GM21786 (cell line): ENCODE measurements at regions not wholly inside any gene's neighbourhood (a gene's known extent, or its start where the extent isn't known, plus 50 kb on each side); places are given as distances from the start of the nearest gene placed in this dataset.

Source experiments
- ATAC-seq: cut with Tn5 transposase; IDR thresholded peaks from one replicate; pipeline ENCODE4 v1.9.1; 2021; ENCODE audit not compliant: unreplicated experiment

DNA sequence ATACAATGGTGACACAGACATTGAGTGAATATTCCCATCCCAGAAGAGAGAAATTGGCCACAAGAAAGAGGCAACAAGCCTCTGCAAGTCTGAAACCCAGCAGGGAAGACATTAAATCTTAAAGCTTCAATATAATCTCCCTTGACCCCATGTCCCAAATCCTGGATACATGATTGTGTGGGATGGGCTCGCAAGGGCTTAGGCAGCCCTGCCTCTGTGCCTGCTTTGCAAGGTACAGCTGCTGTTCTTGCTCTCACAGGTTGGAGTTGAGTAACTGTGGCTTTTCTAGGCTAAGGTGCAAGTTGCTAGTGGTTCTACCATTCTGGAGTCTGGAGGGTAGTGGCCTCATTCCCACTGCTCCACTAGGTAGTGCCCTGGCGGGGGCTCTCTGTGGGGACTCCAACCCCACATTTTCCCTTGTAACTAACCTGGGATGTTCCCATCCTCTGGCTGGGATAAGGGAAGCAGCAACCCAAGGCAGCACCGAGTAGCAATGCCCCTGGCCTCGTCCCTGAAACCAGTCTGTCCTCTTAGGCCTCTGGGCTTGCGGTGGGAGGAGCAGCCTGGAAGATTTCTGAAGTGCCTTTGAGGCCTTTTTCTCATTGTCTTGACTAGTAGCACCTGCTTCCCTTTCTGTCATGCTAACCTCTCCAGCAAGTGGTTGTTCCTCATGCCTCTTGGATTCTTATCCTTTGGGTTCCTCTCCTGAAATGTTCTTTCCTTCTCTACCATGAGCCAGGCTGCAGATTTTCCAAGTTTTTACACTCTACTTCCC is 90.0 kb downstream of the FAM174B start:
- ATAC-seq = no peak

DNA sequence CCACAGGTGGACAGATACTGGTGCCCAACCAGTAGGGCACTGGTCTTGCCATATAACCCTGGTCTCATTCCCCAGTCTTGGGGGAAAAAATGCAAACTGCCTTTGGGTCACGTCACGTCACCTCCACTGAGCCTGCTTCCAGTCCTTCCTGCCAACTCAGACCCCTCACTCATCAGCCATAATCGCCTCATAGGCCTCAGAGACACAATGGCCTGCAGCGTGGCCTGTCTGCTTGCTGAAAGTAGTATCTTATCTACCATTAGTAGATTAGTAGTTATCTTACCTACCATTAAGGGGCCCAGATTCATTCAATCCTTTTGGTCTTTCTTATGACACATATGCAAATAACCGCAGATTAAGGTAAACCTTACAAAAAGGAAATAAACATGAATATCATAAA is 93.8 kb downstream of the FAM174B start:
- ATAC-seq = no peak

DNA sequence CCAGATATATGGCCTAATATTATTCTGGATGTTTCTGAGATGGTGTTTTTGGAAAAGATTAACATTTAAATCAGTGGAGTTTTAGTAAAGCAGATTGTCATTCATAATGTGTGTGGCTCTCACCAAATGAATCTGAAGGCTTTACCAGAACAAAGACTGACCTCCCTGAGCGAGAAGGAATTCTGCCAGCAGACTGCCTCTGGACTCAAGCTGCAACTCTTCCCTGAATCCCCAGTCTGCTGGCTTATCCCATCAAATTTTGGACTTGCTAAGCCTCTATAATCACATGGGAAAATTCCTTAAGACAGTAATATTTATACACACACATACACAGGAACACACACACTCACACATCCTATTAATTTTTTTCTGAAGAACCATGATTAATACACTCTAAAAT is 102.3 kb downstream of the FAM174B start:
- ATAC-seq = no peak

DNA sequence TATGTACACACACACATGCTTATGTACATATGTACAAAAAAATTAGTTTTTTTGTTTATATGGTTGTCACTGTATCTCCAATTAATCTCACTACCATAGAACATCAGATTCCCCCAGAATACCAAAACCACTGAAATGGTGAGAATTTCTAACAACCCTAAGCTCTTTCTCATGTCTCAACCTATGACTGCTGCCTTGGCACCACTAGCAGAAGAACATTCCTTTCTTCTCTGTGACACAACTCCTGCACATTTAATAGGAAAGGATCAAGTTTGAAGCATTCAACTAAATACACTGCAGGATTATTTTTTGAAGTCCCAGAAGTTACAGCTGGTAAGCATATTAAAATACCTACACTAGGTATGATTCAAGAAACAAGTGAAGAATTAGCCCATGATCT is 109.6 kb downstream of the FAM174B start:
- no peak for ATAC-seq

DNA sequence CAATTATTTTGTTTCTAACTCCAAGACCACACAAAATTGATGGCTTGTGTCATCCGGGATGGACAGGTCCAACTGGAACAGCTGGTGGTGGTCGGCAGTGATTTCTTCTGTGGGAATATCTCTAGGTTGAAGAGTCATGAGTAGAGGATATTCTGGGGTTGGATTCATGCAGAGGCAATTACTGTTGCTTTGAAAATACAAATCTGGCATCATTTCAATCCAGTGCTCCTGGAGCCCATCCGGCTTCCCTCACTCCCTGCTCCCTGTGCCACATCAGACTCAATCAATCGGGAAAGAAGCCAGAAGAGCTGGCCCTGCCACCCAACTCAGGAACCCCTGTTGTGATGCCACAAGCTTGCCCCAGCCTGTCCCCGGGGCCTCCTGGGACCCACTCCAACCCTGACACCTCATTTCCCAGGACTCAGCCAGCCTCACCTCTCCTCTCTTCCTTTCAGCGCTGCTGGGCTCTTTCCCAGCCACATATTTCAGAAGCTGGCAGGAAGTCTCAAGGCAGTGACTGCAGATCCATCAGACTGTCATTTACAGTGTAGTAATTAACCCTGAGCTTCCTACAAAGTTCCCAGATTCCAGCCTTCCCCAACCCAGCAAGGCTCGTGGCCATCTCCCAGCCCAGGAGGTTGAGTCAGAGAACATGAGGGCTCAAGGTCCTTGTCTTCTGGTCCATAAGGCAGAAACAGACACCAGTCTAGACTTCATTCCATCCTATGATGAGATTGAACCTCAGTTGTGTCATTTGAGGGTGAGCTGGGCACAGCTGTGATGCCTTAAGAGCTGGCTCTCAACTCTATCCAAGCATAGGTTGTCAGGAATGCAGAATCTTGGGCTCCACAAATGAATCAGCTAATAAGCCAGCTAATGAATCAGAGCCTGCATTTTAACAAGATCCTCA is 114.0 kb downstream of the FAM174B start:
- ATAC-seq = no peak

DNA sequence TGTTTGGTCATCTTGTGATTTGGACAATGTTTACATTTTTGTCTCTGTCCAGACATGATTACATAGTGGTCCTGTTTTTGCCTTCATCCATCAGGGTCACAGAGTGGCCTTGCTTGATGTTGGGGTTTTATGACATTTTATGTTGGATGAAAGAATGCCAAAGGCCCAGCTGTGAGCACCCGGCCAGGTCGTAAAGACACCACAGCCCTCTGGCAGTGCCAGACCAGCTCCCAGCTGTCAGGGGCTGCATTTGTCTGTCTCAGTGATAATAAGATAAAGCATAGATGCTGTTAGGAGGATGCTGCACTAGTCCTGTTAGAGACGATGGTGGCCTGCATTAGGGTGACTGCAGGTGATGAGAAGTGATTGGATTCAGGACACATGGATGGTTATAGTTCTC is 117.5 kb downstream of the FAM174B start:
- ATAC-seq = no peak

DNA sequence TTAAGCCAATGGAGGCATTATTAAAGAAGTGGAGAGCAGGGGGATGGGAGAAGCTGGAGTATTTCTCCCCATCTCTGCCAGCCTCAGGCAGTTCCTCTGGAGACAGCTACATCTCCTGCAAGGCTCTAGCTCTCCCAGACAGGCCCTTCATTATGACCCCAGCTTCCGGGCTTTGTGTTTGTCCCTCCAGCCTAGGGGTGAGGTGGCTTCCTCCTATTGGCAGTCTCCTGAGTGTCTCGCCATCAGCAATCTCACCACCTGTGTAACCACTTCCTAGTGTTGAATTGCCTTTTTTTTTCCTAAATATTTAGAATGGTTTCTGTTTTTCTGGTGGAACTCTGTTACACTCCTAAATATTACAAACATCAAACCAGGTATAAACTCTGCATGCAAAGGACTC is 122.3 kb downstream of the FAM174B start:
- ATAC-seq = no peak

DNA sequence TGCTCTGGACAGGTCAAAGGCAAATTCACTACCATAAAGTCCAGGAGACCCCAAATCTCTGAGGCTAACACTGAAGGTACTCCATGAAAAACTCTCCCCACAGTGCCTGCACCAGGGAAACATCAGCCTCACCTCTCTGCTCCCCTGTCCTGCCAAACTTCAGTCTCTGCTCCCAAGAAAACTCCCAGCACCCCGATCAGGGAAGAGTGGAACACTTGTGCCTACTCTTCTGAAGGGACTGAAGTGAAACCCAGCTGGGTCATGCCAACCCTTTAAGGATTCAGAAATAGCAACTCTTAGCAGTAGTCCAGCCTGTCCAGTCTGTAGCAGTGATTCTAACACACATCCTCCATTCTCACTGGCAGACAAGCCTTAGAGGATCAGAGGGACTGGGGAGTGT is 124.2 kb downstream of the FAM174B start:
- ATAC-seq = no peak

DNA sequence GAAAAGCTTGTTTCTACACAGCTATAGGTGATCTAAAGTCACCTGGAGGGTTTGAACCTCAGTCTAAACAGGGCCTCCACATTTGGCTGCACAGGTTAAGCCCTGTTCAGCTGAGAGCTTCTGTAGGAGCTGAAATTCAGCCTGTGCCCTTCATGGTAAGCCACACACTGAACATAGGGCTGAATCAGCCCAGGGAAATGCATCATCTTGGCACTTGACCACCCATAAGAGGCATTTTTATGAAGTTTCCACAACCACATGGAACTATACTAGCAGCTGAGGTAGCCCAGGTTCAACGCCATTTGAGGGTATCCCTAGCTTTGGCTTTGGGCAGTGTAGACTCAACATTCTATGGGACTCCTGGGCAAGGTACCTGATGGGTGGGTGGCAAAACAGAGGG is 126.8 kb downstream of the FAM174B start:
- no peak for ATAC-seq

DNA sequence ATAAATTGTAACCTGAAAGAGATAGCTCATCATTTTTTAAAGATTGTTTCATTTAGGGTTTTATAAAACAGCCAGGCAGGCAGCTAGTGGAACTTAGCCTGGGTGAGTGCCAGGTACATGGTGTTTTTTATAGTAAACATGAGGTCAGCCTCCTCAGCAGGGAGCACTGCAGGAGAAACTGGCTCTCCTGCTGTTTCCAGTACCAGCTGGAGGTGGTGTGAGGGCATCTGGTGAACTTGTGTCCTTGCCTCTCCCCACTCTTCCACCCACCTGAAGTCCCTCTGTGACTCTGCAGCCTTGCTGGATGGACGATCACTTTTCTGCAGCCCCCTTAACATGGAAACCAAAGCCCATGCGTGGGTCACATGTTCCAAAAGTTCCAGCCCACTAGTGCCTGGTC is 128.4 kb downstream of the FAM174B start:
- ATAC-seq = no peak

DNA sequence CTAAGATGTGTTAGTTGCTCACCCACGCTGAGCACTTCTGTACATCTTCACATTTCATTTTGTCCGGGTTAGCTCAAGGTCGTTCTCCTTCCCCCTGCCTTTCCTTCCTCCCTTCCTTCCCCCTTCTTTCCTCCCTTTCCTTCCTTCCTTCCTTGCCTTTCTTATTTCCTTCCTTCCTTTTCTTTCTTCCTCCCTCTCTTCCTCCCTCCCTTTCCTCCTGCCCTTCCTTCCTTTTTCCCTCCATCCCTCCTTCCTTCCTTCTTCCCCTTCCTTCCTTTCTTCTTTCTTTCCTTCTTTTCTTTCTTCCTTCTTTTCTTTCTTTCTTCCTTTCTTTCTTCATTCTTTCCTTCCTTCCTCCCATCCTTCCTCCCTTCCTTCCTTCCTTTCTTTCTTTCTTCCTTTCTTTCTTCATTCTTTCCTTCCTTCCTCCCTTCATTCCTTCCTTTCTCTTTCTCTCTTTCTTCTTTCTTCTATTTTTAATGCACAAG is 129.8 kb downstream of the FAM174B start:
- no peak for ATAC-seq

DNA sequence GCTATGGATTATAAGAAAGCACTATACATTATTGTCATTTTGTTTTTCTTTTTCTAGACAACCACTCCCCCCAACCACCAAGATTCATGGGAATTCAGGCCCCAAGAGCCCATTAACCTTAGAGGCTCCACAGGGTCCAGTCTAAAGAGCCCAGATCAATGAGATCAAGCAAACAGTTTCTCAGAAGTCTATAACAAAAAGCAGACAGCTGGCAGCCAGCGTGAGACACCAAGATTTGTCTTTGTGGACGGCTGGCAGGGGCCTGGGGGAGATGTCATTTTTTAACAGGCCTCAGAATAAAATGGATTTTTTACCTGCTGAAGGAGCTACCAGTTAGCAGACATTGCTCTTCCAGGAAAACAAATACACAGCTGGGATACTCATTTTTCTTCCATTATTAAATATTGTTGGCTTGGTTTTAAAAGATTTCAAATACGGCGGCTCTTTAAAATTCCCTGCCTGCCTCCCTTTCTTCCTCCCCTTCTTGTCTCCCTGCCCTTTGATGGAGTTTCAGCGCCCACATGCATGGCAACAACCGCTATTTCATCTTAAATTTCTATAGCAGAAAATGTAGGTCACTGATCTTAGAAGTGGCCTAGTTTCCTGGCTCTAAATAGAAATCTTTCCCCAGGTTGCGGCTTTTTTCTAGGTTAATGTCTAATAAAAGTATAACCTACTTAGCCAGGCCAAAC is 130.6 kb downstream of the FAM174B start:
- no peak for ATAC-seq

DNA sequence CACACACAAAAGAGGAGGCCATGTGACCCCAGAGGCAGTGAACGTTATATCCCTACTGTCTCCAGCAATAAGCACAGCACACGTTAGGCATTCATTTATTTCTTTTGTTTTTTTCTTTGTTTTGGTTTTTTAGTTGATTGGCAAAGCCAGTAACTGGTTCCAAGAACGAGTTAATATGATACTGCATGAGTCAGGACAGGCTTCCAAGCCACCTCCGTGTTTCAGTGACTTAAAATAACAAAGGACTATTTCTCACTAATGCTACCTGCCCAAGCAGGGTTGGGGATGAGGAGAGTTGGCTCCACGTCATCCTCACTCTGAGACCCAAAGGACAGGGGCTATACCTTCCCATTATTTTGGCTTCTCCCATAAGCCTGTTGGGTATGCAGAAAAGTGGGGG is 130.5 kb downstream of the ST8SIA2 start:
- no peak for ATAC-seq

DNA sequence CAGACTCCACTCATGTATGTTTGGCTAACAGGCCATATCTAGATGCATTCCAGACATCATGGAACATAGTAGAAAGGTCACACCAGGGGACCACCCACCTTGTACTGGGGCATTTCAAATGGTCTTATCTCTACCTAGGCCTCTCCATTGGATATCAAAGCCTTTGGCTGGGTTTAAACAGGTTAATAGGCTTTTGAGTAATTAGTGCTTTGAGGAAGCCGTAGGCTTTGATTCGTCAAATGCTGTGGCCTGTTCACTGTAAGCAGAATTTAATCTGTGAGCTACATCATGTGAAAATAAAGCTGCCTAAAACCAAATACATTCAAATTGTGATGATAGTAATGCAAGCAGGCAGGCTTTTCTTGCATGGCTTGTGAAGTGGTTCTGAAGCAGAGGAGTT is 129.5 kb downstream of the ST8SIA2 start:
- no peak for ATAC-seq

DNA sequence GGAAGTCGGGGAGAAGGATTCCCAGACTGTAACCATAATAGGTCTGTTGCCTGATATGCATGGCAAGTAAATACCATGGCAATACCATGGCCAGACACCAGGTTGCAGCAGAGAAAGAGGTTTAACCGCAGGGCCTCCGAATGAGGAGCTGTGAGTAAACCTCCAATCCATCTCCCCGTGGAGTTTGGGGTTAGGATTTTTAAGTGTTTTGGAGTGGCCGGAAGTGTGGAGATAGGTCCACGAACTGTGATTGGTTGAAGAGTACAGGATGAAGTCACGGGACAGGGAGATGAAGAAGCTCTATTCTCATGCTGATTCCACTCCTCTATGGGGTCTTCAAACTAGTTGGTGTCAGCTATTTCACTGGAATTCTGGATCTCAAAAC is 127.9 kb downstream of the ST8SIA2 start:
- peak; percentile 90 for ATAC-seq

DNA sequence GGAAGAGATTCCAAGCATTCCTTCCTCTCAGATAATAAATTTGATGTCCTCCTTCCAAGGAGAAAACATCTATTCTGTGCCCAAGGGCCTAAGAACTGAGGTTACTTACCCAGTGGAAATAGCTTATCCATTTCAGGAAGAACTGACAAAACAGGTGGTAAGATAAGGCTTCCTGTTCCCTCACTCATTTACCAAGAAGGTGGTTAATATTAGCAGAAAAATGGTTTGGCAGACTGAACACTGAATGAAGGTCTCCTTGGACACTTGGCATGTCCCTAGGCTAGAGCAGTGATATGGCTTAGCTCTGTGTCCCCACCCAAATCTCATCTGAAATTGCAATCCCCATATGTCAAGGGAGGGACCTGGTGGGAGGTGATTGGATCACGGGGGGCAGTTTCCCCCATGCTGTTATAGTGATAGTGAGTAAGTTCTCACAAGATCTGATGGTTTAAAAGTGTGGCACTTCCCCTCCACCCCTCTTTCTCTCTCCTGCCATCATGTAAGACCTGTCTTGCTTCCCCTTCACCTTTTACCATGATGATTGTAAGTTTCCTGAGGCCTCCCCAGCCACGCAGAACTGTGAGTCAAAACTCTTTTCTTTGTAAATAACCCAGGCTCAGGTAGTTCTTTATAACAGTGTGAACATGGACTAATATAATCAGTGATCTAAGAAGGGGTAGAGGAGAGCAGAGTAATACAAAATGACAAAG is 127.4 kb downstream of the ST8SIA2 start:
- peak; percentile 19 for ATAC-seq

DNA sequence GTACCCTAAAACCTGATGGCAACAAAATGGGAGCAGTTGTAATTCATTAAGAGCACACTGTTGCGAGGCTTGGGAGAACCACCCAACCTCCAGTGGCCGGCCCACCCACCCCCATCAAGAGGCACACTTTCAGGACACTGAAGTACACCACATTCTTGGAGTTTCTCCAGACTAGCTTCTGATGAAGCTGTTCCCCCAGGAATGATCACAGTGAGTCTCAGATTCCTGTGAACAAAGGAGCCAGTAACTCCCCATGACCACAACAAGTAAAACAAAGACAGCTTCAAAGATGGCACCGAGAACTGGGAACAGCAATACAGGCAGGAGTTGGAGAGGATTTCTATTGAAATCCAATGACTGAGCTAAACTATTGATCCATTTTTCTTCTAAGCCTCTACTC is 126.0 kb downstream of the ST8SIA2 start:
- ATAC-seq = no peak
